ENCODE measurements at regions not wholly inside any gene's neighbourhood (a gene's known extent, or its start where the extent isn't known, plus 50 kb on each side); places are given as distances from the start of the nearest gene placed in this dataset.

- TF ChIP-seq, protein P1, sequence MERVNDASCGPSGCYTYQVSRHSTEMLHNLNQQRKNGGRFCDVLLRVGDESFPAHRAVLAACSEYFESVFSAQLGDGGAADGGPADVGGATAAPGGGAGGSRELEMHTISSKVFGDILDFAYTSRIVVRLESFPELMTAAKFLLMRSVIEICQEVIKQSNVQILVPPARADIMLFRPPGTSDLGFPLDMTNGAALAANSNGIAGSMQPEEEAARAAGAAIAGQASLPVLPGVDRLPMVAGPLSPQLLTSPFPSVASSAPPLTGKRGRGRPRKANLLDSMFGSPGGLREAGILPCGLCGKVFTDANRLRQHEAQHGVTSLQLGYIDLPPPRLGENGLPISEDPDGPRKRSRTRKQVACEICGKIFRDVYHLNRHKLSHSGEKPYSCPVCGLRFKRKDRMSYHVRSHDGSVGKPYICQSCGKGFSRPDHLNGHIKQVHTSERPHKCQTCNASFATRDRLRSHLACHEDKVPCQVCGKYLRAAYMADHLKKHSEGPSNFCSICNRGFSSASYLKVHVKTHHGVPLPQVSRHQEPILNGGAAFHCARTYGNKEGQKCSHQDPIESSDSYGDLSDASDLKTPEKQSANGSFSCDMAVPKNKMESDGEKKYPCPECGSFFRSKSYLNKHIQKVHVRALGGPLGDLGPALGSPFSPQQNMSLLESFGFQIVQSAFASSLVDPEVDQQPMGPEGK (tag by site-specific recombination; IDR thresholded peaks at IDR 0.05), result no peak
- TF ChIP-seq ZNF140 (tag by site-specific recombination; IDR thresholded peaks at IDR 0.05) (no peak), HOXC10 (CRISPR knock-in tag; IDR thresholded peaks at IDR 0.05) (no peak), ZFP41 (tag by site-specific recombination; IDR thresholded peaks at IDR 0.05; ENCODE audit: borderline replicate concordance) (no peak), ZNF211 (tag by site-specific recombination; IDR thresholded peaks at IDR 0.05; ENCODE audit: low read depth) (no peak), ZNF629 (tag by site-specific recombination; IDR thresholded peaks at IDR 0.05) (no peak)
Measured at GRCh38 chr16:87119748-87120147, 197.4 kb downstream of the C16orf95 start (continued).

DNA sequence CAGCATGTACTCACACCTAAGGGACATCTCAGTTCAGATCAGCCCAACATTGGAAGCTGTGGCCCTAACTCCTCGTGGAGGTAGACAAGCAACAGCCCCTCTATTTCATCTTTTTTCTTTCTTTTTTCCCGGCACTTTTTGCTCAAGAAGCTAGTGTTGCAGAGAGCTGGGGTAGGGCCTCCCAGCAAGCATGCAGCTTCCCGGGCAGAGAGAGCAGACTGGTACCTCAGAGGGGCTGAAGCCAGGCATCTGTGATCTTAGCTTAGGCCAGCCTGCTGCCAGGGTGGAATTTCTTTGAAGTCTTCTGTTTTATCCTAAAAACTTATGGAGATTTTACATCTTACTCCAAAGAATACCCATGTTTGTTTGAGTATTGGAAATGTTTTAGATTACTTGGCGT lies 195.4 kb downstream of the C16orf95 start:
- POLR2A ChIA-PET, result no interaction called here
- H3K9me3 ChIP-seq (ENCODE audit: control insufficient read depth, insufficient read depth, low read depth, low read length), result no peaks in the 10 kb centered on the region
- no peaks in the 10 kb centered on the region for H3K4me1 ChIP-seq (ENCODE audit: control insufficient read depth, insufficient read depth, low read length)
- TF ChIP-seq SP2 (tag by site-specific recombination; IDR thresholded peaks at IDR 0.05) (no peak), YY1 (tag by site-specific recombination; IDR thresholded peaks at IDR 0.05) (no peak), ZNF843 (tag by site-specific recombination; IDR thresholded peaks at IDR 0.05) (no peak), ZNF621 (tag by site-specific recombination; IDR thresholded peaks at IDR 0.05) (no peak), ZNF341 (tag by site-specific recombination; IDR thresholded peaks at IDR 0.05; ENCODE audit: low read depth) (no peak), MZF1 (tag by site-specific recombination; IDR thresholded peaks at IDR 0.05; ENCODE audit: borderline replicate concordance) (no peak), SP7 (tag by site-specific recombination; IDR thresholded peaks at IDR 0.05) (no peak)
- CTCF ChIA-PET, result interaction anchor here (1.2 to 1.3 kb wide), 2 partner anchors 44 to 81 kb away, joined by 3 to 4 read pairs; no protein-coding TSS in a partner anchor
- H3K36me3 ChIP-seq (ENCODE audit: control insufficient read depth in 2 of 2, insufficient read depth in 1 of 2, low read length in 2 of 2), result no peaks in the 10 kb centered on the region
- no peak overlapping the region for H3K27ac ChIP-seq (ENCODE audit: extremely low read depth, low read depth, low read length)
- no peak overlapping the region for H3K4me3 ChIP-seq (ENCODE audit: low read depth, low read length)

DNA sequence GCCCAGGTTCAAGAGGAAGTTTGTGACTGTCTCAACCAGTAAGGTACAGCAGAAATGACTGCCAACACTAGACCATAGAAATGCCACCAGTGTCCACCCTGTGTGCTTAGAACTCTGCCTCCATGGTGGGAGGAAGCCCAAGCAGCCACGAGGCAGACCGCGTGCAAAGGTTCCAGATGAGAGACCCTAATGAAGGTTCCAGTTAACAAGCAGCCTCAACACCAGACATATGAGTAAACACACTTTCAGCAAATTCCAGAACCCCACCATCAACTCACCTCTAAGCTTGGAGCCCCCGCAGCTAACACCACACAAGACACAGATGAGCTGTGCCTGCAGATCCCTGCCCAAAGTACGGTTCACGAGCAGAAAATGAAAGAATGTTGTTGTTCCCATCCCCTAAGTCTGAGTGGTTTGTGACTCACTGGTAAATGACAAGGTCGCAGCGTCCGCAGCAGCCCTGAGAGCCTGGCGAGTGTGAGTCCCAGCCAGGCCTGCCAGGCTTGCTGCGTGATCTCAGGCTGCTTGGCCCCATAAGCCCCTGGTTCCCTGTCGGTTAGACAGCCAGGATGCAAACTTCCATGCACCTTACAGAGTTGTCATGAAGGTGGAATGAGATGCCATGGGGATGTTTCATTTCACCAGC lies 193.7 kb downstream of the C16orf95 start:
- H3K4me3 ChIP-seq (ENCODE audit: low read depth, low read length), result no peak overlapping the region
- ChIA-PET CTCF (interaction anchor here (0.7 kb wide), 1 partner anchor 813 kb away, joined by 3 read pairs; no protein-coding TSS in a partner anchor), POLR2A (no interaction called here)

More for the DNA sequence above, 193.7 kb downstream of the C16orf95 start:
- no peak for TF ChIP-seq ZNF544 (tag by site-specific recombination; IDR thresholded peaks at IDR 0.05)
- no peak for TF ChIP-seq REPIN1 (tag by site-specific recombination; IDR thresholded peaks at IDR 0.05; ENCODE audit: low read depth)
- TF ChIP-seq, protein P2, sequence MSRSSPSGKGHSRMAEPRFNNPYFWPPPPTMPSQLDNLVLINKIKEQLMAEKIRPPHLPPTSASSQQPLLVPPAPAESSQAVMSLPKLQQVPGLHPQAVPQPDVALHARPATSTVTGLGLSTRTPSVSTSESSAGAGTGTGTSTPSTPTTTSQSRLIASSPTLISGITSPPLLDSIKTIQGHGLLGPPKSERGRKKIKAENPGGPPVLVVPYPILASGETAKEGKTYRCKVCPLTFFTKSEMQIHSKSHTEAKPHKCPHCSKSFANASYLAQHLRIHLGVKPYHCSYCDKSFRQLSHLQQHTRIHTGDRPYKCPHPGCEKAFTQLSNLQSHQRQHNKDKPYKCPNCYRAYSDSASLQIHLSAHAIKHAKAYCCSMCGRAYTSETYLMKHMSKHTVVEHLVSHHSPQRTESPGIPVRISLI (tag by site-specific recombination; IDR thresholded peaks at IDR 0.05), result no peak
- no peak for TF ChIP-seq ZNF214 (tag by site-specific recombination; IDR thresholded peaks at IDR 0.05; ENCODE audit: borderline replicate concordance)
- no peak for TF ChIP-seq ZNF488 (tag by site-specific recombination; IDR thresholded peaks at IDR 0.05)
- TF ChIP-seq SCRT2 (tag by site-specific recombination; IDR thresholded peaks at IDR 0.05), result no peak
- TF ChIP-seq ZNF621 (tag by site-specific recombination; IDR thresholded peaks at IDR 0.05), result no peak
- TF ChIP-seq ZNF626 (tag by site-specific recombination; IDR thresholded peaks at IDR 0.05), result no peak
- TF ChIP-seq ZNF549 (tag by site-specific recombination; IDR thresholded peaks at IDR 0.05), result no peak
- no peak for TF ChIP-seq ZNF292 (tag by site-specific recombination; IDR thresholded peaks at IDR 0.05; ENCODE audit: borderline replicate concordance, low read depth)
- no peak for TF ChIP-seq ZBTB26 (tag by site-specific recombination; optimal IDR thresholded peaks at IDR 0.05)
- no peak for TF ChIP-seq ZNF121 (tag by site-specific recombination; IDR thresholded peaks at IDR 0.05)
- TF ChIP-seq FEZF1 (tag by site-specific recombination; IDR thresholded peaks at IDR 0.05), result no peak
- TF ChIP-seq GFI1B (tag by site-specific recombination; IDR thresholded peaks at IDR 0.05), result no peak
- no peak for TF ChIP-seq YY2 (tag by site-specific recombination; IDR thresholded peaks at IDR 0.05)
- TF ChIP-seq, protein P3, sequence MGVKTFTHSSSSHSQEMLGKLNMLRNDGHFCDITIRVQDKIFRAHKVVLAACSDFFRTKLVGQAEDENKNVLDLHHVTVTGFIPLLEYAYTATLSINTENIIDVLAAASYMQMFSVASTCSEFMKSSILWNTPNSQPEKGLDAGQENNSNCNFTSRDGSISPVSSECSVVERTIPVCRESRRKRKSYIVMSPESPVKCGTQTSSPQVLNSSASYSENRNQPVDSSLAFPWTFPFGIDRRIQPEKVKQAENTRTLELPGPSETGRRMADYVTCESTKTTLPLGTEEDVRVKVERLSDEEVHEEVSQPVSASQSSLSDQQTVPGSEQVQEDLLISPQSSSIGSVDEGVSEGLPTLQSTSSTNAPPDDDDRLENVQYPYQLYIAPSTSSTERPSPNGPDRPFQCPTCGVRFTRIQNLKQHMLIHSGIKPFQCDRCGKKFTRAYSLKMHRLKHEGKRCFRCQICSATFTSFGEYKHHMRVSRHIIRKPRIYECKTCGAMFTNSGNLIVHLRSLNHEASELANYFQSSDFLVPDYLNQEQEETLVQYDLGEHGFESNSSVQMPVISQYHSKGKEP (tag by site-specific recombination; IDR thresholded peaks at IDR 0.05), result no peak
- H3K9me3 ChIP-seq (ENCODE audit: control insufficient read depth, insufficient read depth, low read depth, low read length), result no peaks in the 10 kb centered on the region
- no peaks in the 10 kb centered on the region for H3K4me1 ChIP-seq (ENCODE audit: control insufficient read depth, insufficient read depth, low read length)
- H3K27ac ChIP-seq (ENCODE audit: extremely low read depth, low read depth, low read length), result no peak overlapping the region
- H3K36me3 ChIP-seq (ENCODE audit: control insufficient read depth in 2 of 2, insufficient read depth in 1 of 2, low read length in 2 of 2), result no peaks in the 10 kb centered on the region
